Effector memory CD8-positive, alpha-beta T cell (primary cell): ENCODE measurements at regions not wholly inside any gene's neighbourhood (a gene's known extent, or its start where the extent isn't known, plus 50 kb on each side); places are given as distances from the start of the nearest gene placed in this dataset.
"Not testable (repeated sequence)": the region's sequence is repeated elsewhere in the genome, so short reads cannot be mapped to it uniquely, and the experiment has no call there.

Experiments used
- ATAC-seq: fragments of 150-1000 bp; cut with Tn5 transposase; replicated peaks from 2 replicates; pipeline ENCODE4 v1.10.0; 2021; ENCODE audit warnings: mild to moderate bottlenecking, moderate library complexity
- DNase-seq, 3 experiments: peaks; one replicate each; pipeline ENCODE4 v3.0.0; 2021
- H3K27ac Mint-ChIP-seq, 2 donors: one replicate each; pipeline ENCODE4 v1.8.0; 2022; ENCODE audit warnings: mild to moderate bottlenecking in 2 of 2, mixed read lengths in 2 of 2, moderate library complexity in 2 of 2
- H3K27me3 Mint-ChIP-seq, 2 donors: one replicate each; pipeline ENCODE4 v1.8.0; 2022; ENCODE audit warnings: mixed read lengths in 2 of 2
- H3K36me3 Mint-ChIP-seq: one replicate; pipeline ENCODE4 v1.8.0; 2022; ENCODE audit warnings: mild to moderate bottlenecking, moderate library complexity, mixed read lengths; ENCODE audit not compliant: insufficient read depth
- H3K4me1 Mint-ChIP-seq, 2 donors: one replicate each; pipeline ENCODE4 v1.8.0; 2022; ENCODE audit warnings: low read depth in 2 of 2, mixed read lengths in 2 of 2
- H3K4me3 Mint-ChIP-seq, 2 donors: one replicate each; pipeline ENCODE4 v1.8.0; 2022; ENCODE audit warnings: mild to moderate bottlenecking in 2 of 2, mixed read lengths in 2 of 2, moderate library complexity in 2 of 2
- H3K9me3 Mint-ChIP-seq, 2 donors: one replicate each; pipeline ENCODE4 v1.8.0; 2022; ENCODE audit warnings: mixed read lengths in 2 of 2

DNA sequence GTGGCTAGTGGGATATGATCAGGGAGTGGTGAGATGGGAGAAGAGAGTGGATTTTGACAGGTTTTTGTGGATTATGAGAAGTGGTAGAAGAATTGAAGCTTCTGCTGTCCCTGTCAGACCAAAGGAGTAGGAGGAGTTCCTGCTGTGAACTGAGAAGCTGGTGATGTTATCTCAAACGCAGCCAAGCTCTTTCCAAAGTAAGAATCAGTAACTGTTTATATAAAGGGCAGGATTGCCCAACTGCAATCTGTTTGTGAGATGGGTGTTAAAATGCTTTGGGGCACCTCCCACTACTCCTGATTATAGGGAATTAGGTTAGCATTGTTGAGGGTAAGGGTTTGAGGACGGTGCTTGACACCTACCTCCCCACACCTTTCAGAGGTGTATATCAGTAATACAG, 60.5 kb upstream of the USP25 start:
- H3K27ac Mint-ChIP-seq, result no peak overlapping the region
- no peaks in the 10 kb centered on the region for H3K4me1 Mint-ChIP-seq
- DNase-seq, result no peak
- peaks cover 0 to 9% of the 10 kb centered on the region in 2 donors for H3K27me3 Mint-ChIP-seq
- ATAC-seq, result no peak
- H3K9me3 Mint-ChIP-seq, result no peaks in the 10 kb centered on the region
- H3K4me3 Mint-ChIP-seq, result no peak overlapping the region
- H3K36me3 Mint-ChIP-seq, result no peaks in the 10 kb centered on the region

DNA sequence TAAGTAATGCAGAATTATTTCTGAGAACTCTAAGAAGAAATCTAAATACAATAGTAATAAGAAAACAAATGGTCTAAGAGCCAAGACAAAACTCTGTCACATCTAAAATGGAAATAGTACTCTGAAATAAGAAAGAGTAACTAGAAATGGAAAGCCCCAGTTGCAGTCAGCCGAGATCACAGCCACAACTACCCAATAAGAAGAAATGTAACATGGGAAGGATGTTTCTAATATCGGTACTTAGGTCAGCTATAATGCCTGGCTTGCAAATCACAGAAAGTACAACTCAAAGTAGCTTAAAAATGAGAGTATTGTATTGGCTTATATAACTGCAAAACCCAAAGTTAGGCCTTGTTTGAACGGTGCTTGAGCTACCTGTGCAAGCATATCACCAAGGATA, 58.6 kb upstream of the USP25 start:
- peaks cover 0 to 9% of the 10 kb centered on the region in 2 donors for H3K27me3 Mint-ChIP-seq
- H3K4me1 Mint-ChIP-seq, result no peaks in the 10 kb centered on the region
- no peak overlapping the region for H3K27ac Mint-ChIP-seq
- H3K4me3 Mint-ChIP-seq, result no peak overlapping the region
- DNase-seq (no peak), ATAC-seq (no peak)
- no peaks in the 10 kb centered on the region for H3K36me3 Mint-ChIP-seq
- H3K9me3 Mint-ChIP-seq, result no peaks in the 10 kb centered on the region

DNA sequence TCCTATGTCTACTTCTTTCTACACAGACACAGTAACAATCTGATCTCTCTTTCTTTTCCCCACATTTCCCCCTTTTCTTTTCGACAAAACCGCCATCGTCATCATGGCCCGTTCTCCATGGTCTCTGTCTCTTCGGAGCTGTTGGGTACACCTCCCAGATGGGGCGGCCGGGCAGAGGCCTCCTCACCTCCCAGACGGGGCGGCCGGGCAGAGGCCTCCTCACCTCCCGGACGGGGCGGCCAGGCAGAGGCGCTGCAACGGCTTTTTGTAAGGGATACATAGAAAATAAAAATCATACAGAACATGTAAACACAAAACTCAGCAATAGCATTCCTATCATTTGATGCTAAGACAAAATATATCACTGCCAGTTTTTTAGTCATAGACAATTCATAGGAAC, 57.2 kb upstream of the USP25 start:
- not testable (repeated sequence) for H3K9me3 Mint-ChIP-seq, H3K4me1 Mint-ChIP-seq, H3K27ac Mint-ChIP-seq, H3K36me3 Mint-ChIP-seq, DNase-seq, H3K4me3 Mint-ChIP-seq, ATAC-seq, H3K27me3 Mint-ChIP-seq

DNA sequence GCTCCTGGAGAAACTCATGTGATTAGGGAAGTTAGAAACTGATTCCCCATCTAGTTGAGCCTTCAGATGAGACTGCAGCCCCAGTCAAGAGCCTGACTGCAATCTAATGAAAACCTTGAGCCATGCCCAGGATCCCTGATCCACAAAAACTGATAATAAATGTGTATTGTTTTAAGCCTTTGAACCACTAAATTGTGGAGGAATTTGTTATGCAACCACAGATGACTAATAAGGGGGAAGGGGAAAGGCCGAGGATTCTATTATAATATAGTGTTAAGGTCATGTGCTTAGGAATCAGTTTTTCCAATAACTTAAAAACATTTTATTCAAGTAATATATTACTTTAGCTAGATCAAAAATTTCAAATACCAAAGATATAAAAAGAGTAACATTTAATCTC, 52.8 kb upstream of the USP25 start:
- no peak for ATAC-seq
- no peaks in the 10 kb centered on the region for H3K36me3 Mint-ChIP-seq
- peaks cover 0 to 11% of the 10 kb centered on the region in 2 donors for H3K27me3 Mint-ChIP-seq
- H3K27ac Mint-ChIP-seq, result no peak overlapping the region
- no peak for DNase-seq
- no peaks in the 10 kb centered on the region for H3K4me1 Mint-ChIP-seq
- no peak overlapping the region for H3K4me3 Mint-ChIP-seq
- no peaks in the 10 kb centered on the region for H3K9me3 Mint-ChIP-seq

- peaks cover 0 to 7% of the 10 kb centered on the region in 2 donors for H3K9me3 Mint-ChIP-seq
- peaks cover 5 to 6% of the 10 kb centered on the region in 2 donors for H3K4me1 Mint-ChIP-seq
- no peak overlapping the region for H3K27ac Mint-ChIP-seq
- no peaks in the 10 kb centered on the region for H3K36me3 Mint-ChIP-seq
- peaks cover 0 to 11% of the 10 kb centered on the region in 2 donors for H3K27me3 Mint-ChIP-seq
- no peak overlapping the region for H3K4me3 Mint-ChIP-seq
- DNase-seq (no peak), ATAC-seq (no peak)
Observed at GRCh38 chr21:15679630-15680029, 50.2 kb upstream of the USP25 start.
